SU-DHL-6 (cell line): ENCODE measurements at regions not wholly inside any gene's neighbourhood (a gene's known extent, or its start where the extent isn't known, plus 50 kb on each side); places are given as distances from the start of the nearest gene placed in this dataset.

Experiments
- CTCF ChIP-seq: fragments of 200-600 bp; sonication (generic); IDR thresholded peaks from one replicate; pipeline ENCODE4 v1.5.1; 2017; ENCODE audit warnings: antibody characterized with exemption, mild to moderate bottlenecking, low read length, moderate library complexity; ENCODE audit not compliant: insufficient read depth, poor library complexity, severe bottlenecking
- EZH2phosphoT487 ChIP-seq: fragments of 200-600 bp; sonication (generic), shearing (Covaris generic); conservative IDR thresholded peaks from 2 replicates; pipeline ENCODE4 v1.6.1; 2018; ENCODE audit warnings: mild to moderate bottlenecking, antibody characterized with exemption, low read length, moderate library complexity, mixed read lengths

GRCh38 chr1:5488448-5488847 lies 503.8 kb downstream of the NPHP4 start:
- TF ChIP-seq CTCF (no peak), EZH2phosphoT487 (no peak)
